H54 (cell line): ENCODE measurements at regions not wholly inside any gene's neighbourhood (a gene's known extent, or its start where the extent isn't known, plus 50 kb on each side); places are given as distances from the start of the nearest gene placed in this dataset.

Source experiments
- DNase-seq: peaks from one replicate; pipeline ENCODE4 v3.0.0; 2011; ENCODE audit warnings: low spot score, mixed read lengths; ENCODE audit not compliant: insufficient read length
- FAIRE-seq: peaks from 3 replicates; lab custom pipeline; 2011; peaks lifted over from hg19 to GRCh38; lab: Jason Lieb, UNC
- POLR2A ChIP-seq: IDR thresholded peaks from 2 replicates; pipeline ENCODE4 v1.6.1; 2011; ENCODE audit warnings: low read depth, mild to moderate bottlenecking, low read length

DNA sequence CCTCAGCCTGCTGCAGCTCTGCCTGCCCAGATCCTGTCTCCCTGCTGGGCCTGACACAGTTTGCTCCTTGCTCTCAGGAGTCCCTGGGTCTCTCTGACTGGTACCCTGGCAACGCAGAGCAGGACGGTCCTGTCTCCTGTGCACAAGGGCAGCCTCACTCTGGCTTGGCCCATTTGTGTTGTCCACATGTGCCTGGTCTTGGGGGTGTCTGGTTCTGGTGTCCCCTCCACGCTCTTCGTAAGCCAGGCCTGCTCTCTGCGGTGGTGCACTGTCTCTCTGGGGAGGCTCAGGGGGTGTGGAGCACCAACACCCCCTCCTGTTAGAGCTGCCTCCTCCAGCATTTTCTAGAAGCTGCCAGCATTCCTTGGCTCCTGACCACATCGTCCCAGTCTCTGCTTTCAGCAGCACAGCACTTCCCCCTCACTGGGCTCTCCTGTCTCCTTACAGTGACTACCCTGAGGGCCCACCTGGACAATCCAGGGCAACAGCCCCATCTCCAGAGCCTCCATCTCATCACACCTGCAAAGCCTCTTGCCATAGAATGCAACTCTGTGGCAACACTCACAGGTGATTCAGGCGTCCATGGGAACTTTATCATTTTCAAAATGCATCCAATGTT lies 235.6 kb upstream of the HS6ST1 start:
- no peak for TF ChIP-seq POLR2A
- DNase-seq (no peak), FAIRE-seq (no peak)

DNA sequence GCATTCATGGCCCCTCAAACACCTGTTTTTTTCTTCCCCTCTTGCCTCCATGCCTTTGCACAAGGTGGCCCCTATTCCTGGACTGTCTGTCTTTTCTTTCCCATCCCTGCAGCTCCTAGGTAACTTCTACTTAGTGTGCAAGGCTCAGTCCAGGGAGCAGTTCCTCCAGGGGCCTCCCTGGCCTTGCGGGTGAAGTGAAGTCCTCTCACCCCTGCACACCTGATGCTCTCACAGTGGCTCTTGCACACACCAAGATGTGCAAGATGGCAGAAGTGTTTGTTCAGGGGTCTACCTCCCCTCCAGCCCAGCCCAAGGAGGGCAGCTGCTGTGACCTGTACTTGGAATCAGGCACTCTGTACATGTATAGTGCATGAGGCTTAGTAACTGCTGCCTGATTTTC lies 236.8 kb upstream of the HS6ST1 start:
- no peak for DNase-seq
- TF ChIP-seq POLR2A, result no peak
- no peak for FAIRE-seq

DNA sequence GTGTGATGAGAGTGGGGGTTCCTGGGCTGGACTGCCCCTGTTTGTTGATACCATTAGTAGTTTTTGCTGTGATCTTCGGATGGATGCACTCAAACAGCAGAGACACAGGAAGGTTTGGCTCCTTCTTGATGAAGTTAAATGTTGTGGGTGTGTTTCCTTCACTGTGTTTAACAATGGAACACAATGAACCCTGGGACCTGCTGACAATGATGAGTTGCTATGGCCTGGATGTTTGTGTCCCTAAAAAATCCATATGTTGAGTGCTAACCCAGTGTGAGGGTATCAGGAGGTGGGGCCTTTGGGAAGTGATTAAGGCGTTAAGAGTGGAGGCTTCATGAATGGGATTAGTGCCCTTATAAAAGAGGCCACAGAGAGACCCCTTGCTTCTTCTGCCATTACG lies 237.4 kb upstream of the HS6ST1 start:
- DNase-seq (no peak), FAIRE-seq (no peak)
- no peak for TF ChIP-seq POLR2A

DNA sequence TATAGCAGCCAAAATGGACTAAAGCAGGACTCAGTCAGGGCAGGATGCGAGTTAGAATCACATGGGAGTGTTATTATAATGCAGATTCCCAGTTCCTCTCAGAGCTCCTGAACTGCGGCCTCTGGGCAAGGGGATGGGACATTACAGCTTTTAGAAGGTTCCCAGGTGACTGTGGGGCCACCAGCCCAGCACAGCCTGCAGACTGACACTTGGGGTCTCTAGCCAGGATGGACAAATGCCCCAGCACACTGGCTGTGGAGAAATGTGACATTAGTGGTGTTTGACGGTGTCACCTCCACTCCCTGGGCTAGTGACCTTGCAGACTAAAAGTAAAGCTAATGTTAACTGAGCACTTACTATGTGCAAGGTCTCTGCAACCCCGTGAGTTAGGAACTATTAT lies 238.0 kb upstream of the HS6ST1 start:
- TF ChIP-seq POLR2A, result no peak
- DNase-seq (no peak), FAIRE-seq (no peak)

DNA sequence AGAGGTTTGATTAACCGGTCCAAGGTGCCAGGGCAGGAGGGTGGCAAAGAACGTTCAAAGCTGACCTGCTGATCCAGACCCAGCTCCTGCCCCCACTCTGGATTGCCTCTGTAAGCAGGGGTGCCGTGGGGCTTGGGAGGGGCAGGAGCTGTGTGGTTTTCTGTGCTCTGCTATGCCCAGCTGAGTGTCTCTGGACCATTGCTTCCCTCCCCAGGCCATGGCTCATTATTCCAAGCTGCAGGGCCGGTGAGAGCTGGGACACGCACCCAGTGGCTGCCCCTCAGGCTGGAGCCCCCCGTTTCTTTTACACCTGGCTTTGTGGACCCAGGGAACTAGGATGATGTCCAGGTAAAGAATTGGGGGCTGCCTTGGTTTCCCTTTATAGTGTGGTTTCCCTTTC lies 238.4 kb upstream of the HS6ST1 start:
- DNase-seq, result no peak
- TF ChIP-seq POLR2A, result no peak
- FAIRE-seq, result no peak

- no peak for DNase-seq
- no peak for FAIRE-seq
- TF ChIP-seq POLR2A, result no peak
These were observed 239.2 kb upstream of the HS6ST1 start for GRCh38 chr2:128557831-128558241.

DNA sequence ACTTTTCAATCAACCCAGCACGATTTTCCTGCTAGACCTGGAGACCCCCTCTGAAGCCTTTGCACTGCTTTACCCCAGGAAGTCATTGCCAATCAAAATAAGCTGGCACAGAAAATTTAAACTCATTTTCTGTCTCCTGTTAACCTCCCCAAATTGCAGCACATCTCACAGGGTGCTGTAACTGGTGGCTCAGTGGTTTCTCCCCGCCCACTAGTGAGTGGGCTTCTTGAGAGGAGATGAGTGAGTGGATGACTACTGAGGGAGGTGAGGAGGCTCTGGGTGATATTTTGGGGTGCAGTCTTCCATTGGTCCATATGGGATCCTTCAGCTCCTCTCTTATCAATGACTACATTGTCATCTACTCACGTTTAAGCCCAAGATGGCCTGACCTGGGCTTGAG lies 239.8 kb upstream of the HS6ST1 start:
- TF ChIP-seq POLR2A, result no peak
- FAIRE-seq (no peak), DNase-seq (no peak)

DNA sequence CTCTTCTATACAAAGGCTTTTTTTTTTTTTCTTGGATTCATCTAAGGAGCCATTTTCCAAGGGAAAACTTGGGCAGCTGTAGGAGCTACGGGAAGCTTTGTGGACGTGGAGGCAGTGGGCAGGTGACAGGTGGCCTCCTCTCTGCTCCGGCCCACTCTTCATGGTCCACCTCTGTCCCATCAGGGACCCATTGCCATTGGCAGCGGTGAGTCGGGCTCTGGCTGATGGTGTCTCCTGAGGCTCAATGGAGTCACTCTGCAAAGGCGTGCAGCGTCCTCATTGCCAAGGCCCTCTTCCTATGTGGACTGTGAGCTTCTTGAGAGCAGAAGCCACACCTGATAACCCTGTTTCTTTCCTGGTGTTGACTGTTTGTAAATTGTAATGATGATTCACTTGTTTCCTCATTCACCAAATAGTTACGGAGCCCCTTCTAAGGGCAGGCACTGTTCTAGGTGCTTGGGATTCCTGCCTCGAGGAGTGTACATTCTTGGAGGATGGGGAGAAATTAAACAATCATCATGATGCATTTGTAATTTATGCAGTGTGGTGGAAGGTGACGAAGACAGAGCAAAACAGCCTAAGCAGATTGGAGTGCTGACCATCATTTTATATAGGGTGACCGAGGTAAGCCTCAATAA lies 240.3 kb upstream of the HS6ST1 start:
- FAIRE-seq (no peak), DNase-seq (no peak)
- no peak for TF ChIP-seq POLR2A

DNA sequence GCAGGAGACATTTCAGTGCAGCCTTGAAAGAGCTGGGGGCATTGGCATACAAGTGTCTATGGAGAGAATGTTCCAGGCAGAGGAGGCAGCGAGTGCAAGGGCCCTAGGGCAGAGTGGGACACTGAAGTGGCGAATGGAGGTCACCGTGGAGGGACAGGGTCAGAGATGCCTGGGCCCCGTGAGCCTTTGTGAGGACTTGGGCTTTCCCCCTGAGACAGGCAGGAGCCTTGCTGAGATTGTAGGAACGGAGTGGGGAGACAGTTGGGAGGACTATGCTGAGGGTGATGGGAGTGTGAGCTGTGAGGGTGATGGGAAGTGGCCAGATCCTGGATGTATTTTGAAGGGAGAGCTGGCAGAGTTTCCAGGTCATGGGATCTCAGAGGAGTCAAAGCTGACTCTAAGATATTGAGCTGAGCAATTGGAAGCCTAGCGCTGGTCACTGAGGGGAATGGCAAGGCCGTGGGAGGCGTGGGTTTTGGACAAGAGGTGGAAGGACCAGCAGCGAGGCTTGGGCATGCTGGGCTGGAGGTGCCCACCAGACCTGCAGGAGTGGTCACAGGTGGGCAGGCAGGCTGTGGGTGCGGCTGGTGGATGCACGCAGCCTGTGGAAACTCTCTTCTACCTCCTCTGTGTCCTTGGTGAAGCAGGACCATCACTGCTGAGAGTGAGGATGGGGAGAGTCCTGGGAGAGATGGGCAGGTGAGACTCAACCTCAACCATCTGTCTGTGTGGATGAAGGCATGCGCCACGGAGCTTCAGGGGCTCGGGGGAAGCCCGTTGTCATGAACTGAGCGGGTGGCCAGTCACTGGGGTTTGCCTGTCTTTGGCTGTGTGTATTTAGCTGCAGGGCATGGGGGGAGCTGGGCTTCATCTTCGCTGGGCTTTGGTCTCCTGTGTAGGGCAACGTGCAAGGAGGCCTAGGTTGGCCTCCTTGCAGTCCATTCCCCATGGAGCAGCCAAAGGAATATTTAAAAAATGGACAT lies 241.2 kb upstream of the HS6ST1 start:
- FAIRE-seq, result no peak
- DNase-seq, result no peak
- no peak for TF ChIP-seq POLR2A

- no peak for DNase-seq
- no peak for FAIRE-seq
- TF ChIP-seq POLR2A, result no peak
These were observed 242.1 kb upstream of the HS6ST1 start for GRCh38 chr2:128560718-128561117.

GRCh38 chr2:128562471-128563347 lies 244.0 kb upstream of the HS6ST1 start:
- DNase-seq, result no peak
- no peak for FAIRE-seq
- no peak for TF ChIP-seq POLR2A

DNA sequence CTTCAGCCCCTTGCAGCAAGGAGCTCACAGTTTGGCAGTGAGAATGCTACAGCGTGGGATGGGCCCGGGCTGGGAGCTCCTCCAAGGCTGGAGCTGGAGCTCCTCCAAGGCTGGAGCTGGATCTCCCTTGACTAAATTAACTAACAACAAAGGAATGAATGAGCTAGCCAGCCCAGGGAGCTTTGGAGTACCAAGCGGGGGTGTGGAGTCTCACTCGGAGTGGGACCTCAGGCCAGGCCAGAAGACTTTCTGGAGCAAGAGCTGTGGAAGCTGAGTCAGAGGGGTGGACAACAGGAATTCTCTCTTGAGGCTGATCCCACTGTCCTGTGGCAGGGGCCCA lies 244.7 kb upstream of the HS6ST1 start:
- DNase-seq (no peak), FAIRE-seq (no peak)
- no peak for TF ChIP-seq POLR2A

- FAIRE-seq (no peak), DNase-seq (no peak)
- no peak for TF ChIP-seq POLR2A
These were observed 245.5 kb upstream of the HS6ST1 start for GRCh38 chr2:128564131-128564530.
